GM23248 (cell line): ENCODE measurements at regions not wholly inside any gene's neighbourhood (a gene's known extent, or its start where the extent isn't known, plus 50 kb on each side); places are given as distances from the start of the nearest gene placed in this dataset.

ENCODE experiments used
- EZH2 ChIP-seq: fragments of 200-600 bp; sonication (generic); IDR thresholded peaks from 2 replicates; pipeline ENCODE4 v1.6.1; 2018; ENCODE audit warnings: antibody characterized with exemption, mild to moderate bottlenecking; ENCODE audit not compliant: insufficient read depth, poor library complexity, severe bottlenecking
- EZH2phosphoT487 ChIP-seq: fragments of 200-600 bp; sonication (generic); IDR thresholded peaks from 2 replicates; pipeline ENCODE4 v1.6.1; 2018; ENCODE audit warnings: antibody characterized with exemption, moderate library complexity, mild to moderate bottlenecking, low read depth; ENCODE audit not compliant: insufficient read depth

- TF ChIP-seq EZH2phosphoT487 = no peak
- TF ChIP-seq EZH2 = no peak
These were observed 660.7 kb upstream of the RAB6C start for GRCh38 chr2:129318581-129319421.
